TTC549 (cell line): ENCODE measurements at regions not wholly inside any gene's neighbourhood (a gene's known extent, or its start where the extent isn't known, plus 50 kb on each side); places are given as distances from the start of the nearest gene placed in this dataset.

ENCODE experiments used
- FAIRE-seq: peaks from 2 replicates; lab custom pipeline; 2012; peaks lifted over from hg19 to GRCh38; lab: Jason Lieb, UNC

GRCh38 chr3:28826840-28827239, 454.0 kb upstream of the RBMS3 start:
- no peak for FAIRE-seq

GRCh38 chr3:28835249-28835648, 445.6 kb upstream of the RBMS3 start:
- FAIRE-seq = no peak

GRCh38 chr3:28835751-28836150, 445.1 kb upstream of the RBMS3 start:
- no peak for FAIRE-seq

- no peak for FAIRE-seq
Measured at GRCh38 chr3:28836199-28836598, 444.7 kb upstream of the RBMS3 start.

GRCh38 chr3:28840976-28841376, 439.9 kb upstream of the RBMS3 start:
- FAIRE-seq = no peak

- FAIRE-seq = no peak
Measured at GRCh38 chr3:28841441-28841840, 439.4 kb upstream of the RBMS3 start.

GRCh38 chr3:28844298-28845005, 436.4 kb upstream of the RBMS3 start:
- no peak for FAIRE-seq

GRCh38 chr3:28845006-28845324, 435.9 kb upstream of the RBMS3 start:
- FAIRE-seq = no peak

GRCh38 chr3:28846971-28847478, 433.8 kb upstream of the RBMS3 start:
- no peak for FAIRE-seq

GRCh38 chr3:28847736-28848135, 433.1 kb upstream of the RBMS3 start:
- FAIRE-seq = no peak

GRCh38 chr3:28850186-28850585, 430.7 kb upstream of the RBMS3 start:
- no peak for FAIRE-seq

- peak; percentile 91 for FAIRE-seq
Measured at GRCh38 chr3:28853830-28854229, 427.0 kb upstream of the RBMS3 start.

- FAIRE-seq = no peak
Measured at GRCh38 chr3:28856796-28857195, 424.1 kb upstream of the RBMS3 start.

GRCh38 chr3:28859897-28860296, 421.0 kb upstream of the RBMS3 start:
- no peak for FAIRE-seq

- FAIRE-seq = no peak
Measured at GRCh38 chr3:28860307-28860706, 420.6 kb upstream of the RBMS3 start.

- no peak for FAIRE-seq
Measured at GRCh38 chr3:28863186-28863585, 417.7 kb upstream of the RBMS3 start.

GRCh38 chr3:28867836-28868235, 413.0 kb upstream of the RBMS3 start:
- FAIRE-seq = no peak

- FAIRE-seq = no peak
Measured at GRCh38 chr3:28868897-28869296, 412.0 kb upstream of the RBMS3 start.

- no peak for FAIRE-seq
Measured at GRCh38 chr3:28877912-28878311, 403.0 kb upstream of the RBMS3 start.

- no peak for FAIRE-seq
Measured at GRCh38 chr3:28890373-28890772, 390.5 kb upstream of the RBMS3 start.

GRCh38 chr3:28891485-28891884, 389.4 kb upstream of the RBMS3 start:
- FAIRE-seq = no peak

GRCh38 chr3:28900301-28900700, 380.6 kb upstream of the RBMS3 start:
- no peak for FAIRE-seq

GRCh38 chr3:28901018-28901417, 379.9 kb upstream of the RBMS3 start:
- FAIRE-seq = no peak

GRCh38 chr3:28903171-28903601, 377.7 kb upstream of the RBMS3 start:
- FAIRE-seq = no peak

GRCh38 chr3:28905798-28906197, 375.1 kb upstream of the RBMS3 start:
- no peak for FAIRE-seq
